ENCODE measurements at regions not wholly inside any gene's neighbourhood (a gene's known extent, or its start where the extent isn't known, plus 50 kb on each side); places are given as distances from the start of the nearest gene placed in this dataset.
"Not testable (repeated sequence)": the region's sequence is repeated elsewhere in the genome, so short reads cannot be mapped to it uniquely, and the experiment has no call there.

DNA sequence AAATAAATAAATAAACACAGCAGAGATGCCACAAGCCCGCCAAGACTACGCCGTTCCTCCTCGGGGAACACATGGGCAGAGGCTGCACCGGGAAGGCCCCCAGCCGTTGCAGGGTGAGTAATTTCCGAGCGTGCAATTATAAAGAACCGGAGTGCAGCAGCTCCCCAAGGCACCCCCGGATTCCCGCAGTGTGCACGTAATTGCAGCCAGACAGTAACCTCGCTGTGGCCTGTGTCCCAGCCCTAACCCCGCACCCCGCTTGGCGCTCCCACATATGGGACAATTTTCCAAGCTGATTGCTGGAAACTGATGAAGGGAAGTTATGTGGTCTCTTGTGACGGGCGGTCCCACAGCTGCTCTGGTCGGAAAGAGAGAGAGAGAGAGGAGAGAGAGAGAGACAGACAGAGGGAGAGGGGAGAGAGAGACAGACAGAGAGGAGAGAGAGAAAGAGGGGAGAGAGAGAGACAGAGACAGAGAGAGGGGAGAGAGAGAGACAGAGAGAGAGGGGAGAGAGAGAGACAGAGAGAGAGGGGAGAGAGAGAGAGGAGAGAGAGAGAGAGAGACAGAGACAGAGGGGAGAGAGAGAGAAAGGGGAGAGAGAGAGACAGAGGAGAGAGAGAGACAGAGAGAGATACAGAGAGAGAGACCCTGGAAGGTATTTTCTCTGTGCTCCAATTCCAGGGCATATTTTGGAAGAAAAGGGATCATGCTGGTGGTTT lies 275.4 kb downstream of the SHOX start:
- DNase-seq (ENCODE audit: low read depth, low spot score), result no peak

DNA sequence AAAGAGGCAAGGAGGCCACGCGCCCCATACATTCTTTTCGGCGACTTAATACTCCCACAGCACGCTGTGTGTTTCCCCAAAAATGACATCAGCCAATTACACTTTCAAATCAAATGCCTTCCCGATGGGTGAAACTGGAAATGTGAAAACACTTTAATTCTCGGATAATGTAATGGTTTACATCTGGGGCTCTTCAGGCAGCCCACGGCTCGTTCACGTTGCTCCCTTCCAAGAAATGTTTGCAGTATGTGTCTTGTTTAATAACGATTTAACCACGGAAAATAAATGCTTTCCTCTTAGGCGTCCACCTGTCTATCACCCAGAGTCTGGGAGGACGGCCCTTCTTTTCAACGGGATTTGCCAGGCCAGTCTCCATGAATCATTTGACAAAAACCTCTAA lies 272.5 kb downstream of the SHOX start:
- DNase-seq (ENCODE audit: low read depth, low spot score), result no peak

DNA sequence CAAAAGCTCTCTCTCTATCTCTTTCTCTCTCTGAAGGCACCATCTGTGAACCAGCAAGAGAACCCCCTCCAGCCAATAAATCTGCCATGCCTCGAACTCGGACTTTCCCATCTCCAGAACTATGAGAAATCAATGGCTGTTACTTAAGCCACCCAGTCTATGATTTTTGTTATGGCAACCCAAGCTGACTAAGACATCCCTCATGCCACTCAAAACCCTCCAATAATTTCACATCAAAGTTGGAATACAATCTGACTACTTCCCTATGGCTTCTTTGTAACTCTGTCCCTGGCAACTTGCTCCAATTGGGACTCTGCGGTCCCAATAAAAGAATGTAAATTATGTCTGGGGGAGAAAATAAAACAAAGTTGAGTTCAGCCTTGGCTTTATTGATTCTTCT lies 265.7 kb downstream of the SHOX start:
- DNase-seq (ENCODE audit: low read depth, low spot score), result no peak

DNA sequence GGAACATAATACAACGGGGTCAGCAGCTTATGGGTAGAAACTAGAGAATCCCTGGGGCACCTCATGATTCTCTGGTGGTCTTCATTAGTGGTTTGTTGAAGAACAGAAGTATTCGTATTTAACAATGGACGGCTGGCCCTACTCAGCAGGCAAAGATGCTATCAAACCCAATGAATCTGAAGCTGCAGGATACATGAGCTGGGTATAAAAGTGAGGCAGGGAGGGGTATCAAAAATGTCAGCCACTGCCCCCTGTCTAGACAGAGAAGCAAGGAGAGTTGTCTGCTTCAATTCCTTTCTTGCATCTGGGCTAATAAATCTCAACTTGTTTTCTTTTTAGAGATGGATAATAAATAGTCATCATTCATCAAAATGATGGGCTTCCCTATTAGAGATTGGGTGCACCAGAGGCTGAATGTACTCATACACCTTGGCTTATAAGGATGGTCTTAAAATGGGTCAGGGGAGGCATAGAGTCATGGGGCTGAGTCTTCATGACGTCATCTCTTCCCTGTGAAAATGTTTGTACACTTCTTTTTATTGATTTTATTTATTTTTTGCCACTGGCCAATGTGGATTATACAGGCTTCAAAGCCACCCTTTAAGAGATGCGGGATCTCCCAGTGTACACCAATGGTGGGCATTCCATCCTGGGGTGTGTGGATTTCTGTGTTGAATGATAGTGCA lies 259.5 kb downstream of the SHOX start:
- DNase-seq (ENCODE audit: low read depth, low spot score), result no peak

DNA sequence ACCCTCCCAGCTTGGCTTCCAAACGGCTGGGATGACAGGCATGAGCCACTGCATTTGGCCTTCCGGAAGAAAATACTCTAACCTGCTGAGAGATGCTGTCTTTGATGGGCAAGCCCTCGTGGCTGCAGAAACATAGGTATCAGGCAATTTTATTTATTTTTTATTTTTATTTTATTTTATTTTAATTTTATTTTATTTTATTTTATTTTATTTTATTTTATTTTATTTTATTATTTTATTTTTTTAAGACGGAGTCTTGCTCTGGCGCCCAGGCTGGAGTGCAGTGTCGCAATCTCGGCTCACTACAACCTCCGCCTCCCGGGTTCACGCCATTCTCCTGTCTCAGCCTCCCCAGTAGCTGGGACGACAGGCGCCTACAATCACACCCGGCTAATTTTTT lies 257.1 kb downstream of the SHOX start:
- not testable (repeated sequence) for DNase-seq (ENCODE audit: low read depth, low spot score)

DNA sequence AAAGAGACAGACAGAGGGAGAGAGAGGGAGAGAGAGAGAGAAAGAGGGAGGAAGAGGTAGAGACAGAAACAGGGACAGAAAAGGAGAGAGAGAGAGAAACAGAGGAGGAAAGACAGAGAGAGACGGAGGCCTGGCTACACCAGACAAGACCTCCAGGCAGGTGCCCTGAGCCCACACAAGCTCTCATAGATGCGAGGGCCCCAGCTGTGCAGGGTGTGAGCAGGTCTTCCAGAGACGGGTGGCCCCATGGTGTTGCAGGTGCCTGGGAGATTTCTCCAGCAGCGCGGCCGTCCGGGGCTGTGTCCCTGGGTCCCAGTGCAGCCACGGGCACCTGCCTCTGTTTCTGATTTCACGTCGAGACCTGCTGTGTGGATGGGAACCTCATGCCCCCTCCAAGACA lies 253.0 kb downstream of the SHOX start:
- DNase-seq (ENCODE audit: low read depth, low spot score), result no peak

DNA sequence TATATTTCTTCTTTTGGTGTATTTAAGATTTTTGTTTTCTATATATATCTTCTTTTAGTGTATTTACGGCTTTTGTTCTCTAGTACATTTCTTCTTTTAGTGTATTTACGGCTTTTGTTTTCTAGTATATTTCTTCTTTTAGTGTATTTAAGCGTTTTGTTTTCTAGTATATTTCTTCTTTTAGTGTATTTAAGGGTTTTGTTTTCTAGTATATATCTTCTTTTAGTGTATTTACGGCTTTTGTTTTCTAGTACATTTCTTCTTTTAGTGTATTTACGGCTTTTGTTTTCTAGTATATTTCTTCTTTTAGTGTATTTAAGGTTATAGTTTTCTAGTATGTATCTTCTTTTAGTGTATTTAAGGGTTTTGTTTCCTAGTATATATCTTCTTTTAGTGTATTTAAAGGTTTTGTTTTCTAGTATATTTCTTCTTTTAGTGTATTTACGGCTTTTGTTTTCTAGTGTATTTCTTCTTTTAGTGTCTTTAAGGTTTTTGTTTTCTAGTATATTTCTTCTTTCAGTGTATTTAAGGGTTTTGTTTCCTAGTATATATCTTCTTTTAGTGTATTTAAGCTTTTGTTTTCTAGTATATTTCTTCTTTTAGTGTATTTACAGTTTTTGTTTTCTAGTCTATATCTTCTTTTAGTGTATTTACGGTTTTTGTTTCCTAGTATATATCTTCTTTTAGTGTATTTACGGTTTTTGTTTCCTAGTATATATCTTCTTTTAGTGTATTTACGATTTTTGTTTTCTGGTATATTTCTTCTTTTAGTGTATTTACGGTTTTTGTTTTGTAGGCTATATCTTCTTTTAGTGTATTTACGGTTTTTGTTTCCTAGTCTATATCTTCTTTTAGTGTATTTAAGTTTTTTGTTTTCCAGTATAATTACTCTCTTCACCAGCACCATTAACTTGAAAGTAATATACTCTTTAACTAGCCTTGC lies 249.4 kb downstream of the SHOX start:
- DNase-seq (ENCODE audit: low read depth, low spot score), result not testable (repeated sequence)

DNA sequence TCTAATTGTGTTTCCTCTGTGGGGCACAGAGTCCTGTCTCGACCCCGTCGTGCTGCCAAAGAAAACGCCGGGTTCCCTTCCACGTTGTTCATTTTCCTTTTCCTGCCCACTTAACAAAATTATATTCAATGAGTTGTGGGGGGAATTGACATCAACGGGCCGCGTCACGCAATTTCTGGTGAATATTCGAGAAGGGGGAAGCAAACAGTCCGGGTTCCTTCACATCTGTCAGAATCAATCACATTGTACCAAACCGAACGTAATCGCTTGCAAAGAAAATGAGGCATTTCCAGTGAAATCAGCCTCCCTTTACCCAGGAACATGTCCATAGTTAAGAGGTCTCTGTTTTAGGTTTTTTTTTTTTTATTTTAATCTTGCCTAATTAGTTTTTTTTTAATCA lies 243.5 kb downstream of the SHOX start:
- no peak for DNase-seq (ENCODE audit: low read depth, low spot score)

DNA sequence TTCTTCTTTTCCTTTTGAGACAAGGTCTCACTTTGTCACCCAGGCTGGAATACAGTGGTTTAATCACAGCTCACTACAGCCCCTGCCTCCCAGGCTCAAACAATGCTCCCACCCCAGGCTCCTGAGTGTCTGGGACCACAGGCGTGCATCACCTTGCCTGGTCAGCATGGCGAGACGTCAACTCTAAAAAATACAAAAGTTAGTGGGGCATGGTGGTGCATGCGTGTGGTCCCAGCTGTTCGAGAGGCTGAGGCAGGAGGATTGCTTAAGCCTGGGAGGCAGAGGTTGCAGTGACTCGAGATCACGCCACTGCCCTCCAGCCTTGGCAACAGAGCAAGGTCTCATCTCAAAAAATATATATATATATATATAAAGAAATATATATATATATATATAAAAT lies 242.4 kb downstream of the SHOX start:
- DNase-seq (ENCODE audit: low read depth, low spot score), result no peak

DNA sequence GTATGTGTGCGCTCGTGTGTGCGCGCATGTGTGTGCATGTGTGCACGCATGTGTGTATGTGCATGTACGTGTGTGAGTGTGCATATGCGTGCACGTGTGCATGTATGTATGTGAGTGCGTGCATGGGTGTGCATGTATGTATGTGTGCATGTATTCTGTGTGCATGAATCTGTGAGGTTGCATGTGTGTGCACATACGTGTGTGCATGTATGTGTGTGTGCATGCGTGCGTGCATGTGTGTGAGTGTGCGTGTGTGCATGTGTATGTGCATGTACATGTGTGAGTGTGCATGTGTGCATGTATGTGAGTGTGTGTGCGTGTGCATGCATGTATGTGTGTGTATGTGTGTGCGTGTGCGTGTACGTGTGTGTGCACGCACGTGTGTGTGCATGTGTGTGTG lies 241.5 kb downstream of the SHOX start:
- DNase-seq (ENCODE audit: low read depth, low spot score), result no peak

DNA sequence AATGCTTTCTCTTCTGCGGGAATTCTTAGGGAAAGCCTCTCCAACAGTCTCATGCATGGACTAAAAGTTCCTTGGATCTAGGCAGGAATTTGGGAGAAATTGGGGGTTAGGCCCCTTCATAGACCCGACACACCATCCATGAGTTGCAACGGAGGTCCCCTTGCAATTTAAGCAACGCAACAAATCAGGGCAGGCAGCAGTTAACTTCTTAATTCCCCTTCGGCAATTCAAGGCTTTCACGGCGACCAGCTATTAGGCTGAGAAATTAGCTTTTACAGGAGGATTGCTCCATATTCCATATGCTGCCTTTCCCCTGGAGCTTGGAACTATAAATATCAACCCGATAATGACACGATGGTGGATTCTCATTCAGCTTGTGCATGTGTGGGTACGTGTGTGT lies 241.0 kb downstream of the SHOX start:
- no peak for DNase-seq (ENCODE audit: low read depth, low spot score)

DNA sequence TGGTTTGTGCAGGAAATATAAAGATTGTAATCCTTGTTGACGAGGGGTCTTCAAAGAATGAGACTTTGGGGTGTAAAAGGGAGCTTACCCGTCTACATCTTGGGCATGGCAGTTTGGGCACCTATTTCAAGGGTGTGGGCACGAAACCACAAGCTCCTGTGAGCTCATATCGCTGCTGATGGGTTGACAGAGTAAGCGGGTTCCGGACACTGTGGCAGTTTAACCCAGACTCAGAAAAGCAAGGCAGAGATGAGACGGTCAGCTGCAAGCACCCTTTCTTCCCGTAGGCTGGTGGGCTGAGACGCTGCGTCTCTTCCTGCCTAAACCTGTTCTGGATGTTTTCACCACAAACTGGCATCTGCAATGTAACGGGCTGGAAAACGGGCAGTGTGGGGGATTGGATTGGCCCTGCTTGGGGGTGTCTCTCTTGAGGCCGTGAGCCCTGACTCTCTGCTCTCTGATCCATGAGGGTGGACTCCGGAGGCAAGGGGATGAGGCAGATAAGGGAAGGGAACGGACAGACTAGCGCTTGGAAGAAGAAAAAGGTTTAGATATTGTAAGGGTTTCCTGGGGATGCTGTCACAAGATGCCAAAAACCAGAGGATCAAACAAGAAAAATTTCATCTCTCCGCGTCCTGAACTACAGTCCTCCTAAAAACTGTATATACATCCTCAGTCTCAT lies 237.5 kb downstream of the SHOX start:
- no peak for DNase-seq (ENCODE audit: low read depth, low spot score)

DNA sequence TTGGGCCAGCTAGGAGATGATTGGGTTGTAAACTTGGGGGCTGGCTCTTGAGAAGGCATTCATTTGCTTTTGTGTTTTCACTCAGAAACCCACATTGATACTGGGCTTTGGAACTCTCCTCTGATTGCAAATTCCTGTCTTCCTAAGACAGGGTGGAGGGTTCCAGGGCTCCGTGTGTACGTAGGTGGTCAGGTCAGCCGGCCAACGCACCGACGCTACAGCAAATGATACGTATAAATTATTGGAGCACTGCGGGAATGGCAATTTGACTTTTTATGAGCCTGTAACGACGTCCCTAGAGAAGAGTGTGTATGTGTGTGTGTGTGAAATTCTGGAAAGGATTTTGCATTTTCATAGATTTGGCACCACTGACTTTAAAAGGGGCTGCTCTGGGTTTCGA lies 236.9 kb downstream of the SHOX start:
- no peak for DNase-seq (ENCODE audit: low read depth, low spot score)

DNA sequence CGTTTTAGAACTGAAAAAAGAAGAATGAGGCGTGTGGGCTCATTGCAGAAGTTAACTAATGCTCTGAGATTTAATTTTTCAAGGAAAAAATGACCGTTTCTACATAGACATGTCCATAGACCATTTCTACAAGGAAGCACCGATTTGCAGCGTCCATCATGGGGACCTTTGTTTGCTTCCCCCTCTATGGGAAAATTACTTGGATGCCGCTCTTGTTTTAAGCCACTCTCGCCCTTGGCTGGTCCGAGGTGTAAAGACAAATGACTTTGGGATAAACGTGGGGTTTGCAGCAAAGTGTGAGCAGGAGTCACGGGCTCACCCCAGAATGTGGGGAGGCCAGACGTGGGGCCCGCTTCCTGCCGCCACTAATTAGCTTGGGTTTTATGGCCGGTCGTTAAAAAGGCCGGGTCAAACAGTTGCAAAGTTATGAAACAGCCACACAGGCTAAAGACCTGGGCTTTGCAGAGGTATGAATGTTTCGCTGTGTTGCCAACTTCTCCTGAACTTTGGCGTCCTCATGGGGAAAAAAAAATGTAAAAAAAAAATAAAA lies 235.9 kb downstream of the SHOX start:
- no peak for DNase-seq (ENCODE audit: low read depth, low spot score)

DNA sequence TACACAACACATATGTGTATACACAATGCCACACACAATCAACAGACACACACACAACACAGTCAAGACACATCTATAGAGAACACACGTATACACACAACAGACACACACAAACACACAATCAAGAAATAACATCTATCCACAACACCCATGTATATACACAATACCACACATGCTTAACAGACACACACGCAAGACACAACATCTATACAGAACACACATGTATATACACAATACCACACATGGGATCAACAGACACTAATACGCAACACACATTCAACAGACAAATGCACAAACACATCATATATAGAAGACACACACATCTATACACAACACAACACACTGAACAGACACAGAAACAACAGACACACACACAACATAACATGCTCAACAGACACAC lies 234.8 kb downstream of the SHOX start:
- no peak for DNase-seq (ENCODE audit: low read depth, low spot score)

DNA sequence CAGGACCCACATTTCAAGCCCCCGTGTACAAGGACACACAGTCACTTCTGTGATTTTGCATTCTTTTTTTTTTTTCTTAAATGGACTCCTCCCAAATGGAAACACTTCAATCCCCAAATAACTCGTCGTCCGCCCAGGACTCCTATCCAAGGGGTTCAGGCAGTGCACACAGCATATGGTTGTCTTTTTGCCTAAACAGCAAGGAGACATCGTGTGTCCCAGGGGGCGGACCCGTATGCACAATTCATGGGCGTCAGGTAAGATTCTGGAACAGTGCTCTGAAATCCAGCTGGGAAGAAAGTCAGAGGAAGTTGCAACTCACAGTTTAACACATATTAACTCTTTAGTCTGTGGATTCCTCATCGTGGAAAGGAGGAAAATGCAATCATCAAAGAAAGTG lies 231.3 kb downstream of the SHOX start:
- DNase-seq (ENCODE audit: low read depth, low spot score), result no peak

DNA sequence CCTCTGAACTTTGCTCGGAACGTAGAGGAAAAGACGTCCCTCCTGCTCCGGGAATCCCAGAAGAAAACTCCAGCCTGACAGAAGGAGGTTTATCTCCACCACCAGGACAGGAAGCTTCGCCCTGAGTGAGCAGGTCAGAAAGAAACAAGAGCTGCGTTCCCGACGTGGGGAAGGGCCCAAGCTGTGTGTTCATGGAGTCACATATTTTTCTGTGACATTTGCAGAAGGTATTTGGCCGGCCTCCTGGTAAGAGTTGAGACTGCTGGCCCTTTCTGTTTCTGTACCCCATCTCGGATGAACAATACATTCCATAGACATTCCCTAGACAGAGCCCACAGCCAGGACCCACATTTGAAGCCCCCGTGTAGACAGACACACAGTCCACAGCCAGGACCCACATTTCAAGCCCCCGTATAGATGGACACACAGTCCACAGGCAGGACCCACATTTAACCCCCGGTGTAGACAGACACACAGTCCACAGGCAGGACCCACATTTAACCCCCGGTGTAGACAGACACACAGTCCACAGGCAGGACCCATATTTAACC lies 230.8 kb downstream of the SHOX start:
- DNase-seq (ENCODE audit: low read depth, low spot score), result no peak

DNA sequence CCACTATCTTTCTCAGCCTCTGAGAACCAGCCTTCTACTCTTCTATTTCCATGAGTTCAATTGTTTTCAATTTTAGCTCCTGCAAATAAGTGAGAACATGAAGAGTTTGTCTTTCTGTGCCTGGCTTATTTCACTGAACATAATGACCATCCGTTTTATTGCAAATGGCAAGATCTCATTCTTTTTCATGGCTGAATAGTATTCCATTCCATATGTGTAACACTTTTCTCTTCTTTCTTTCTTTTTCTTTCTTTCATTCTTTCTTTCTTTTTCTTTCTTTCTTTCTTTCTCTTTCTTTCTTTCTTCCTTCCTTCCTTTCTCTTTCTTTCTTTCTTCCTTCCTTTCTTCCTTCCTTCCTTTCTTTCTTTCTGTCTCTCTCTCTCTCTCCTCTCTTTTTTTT lies 228.7 kb downstream of the SHOX start:
- no peak for DNase-seq (ENCODE audit: low read depth, low spot score)

DNA sequence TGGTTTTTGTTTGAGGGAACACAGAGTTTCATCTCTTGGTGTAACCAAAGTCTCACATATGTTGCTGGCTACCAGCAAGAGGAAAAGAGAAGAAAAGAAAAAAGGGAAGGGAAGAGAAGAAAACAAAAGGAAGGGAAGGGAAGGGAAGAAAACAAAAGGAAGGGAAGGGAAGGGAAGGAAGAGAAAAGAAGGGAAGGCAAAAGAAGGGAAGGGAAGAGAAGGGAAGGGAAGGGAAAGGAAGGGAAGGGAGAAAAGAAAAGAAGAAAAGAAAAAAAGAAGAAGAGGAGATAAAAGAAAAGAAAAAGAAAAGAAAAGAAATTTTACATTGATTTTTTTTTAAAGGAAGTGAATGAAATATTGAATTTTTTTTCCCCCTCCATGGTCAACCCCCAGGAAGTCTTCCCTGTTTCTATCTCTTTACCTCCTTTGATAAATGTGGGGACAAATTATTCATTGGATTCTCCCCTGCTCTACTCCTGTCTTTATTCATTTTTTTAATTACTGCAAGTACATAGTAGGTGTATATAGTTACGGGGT lies 228.0 kb downstream of the SHOX start:
- DNase-seq (ENCODE audit: low read depth, low spot score), result no peak

DNA sequence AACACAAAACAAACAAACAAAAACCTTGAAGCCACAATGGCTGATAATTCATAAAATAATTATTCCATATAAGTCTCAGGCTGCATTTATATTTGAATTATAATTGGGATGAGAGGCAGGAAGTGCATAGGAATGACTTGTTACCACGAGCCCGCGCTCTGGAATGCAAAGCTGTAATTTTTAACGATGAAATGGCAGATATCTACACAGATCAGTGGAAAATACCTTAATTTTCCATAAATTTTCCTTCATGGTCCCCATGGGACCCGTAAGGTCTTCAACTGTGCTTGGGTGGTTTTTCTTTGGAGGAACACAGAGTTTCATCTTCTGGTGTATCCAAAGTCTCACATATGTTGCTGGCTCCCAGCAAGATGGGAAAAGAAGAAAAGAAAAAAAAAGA lies 226.8 kb downstream of the SHOX start:
- no peak for DNase-seq (ENCODE audit: low read depth, low spot score)
